Neural progenitor cell (in vitro differentiated cells): ENCODE measurements at regions not wholly inside any gene's neighbourhood (a gene's known extent, or its start where the extent isn't known, plus 50 kb on each side); places are given as distances from the start of the nearest gene placed in this dataset. TPM values are rescaled to one million over a fixed set of nuclear protein-coding genes. Genes with fewer than 3 reads are reported as not detected.

Source experiments
- DNase-seq: peaks from one replicate; pipeline ENCODE4 v3.0.0-alpha.2; 2016; ENCODE audit warnings: low spot score
- H2AFZ ChIP-seq: fragments of 200-600 bp; sonication (generic); replicated peaks from 2 replicates; pipeline ENCODE4 v1.6.1; 2016; ENCODE audit warnings: antibody characterized with exemption
- H3F3A ChIP-seq: fragments of 200-600 bp; sonication (generic); 2 replicates; pipeline ENCODE4 v1.6.1; 2016; ENCODE audit warnings: antibody characterized with exemption, low read depth
- H3K27ac ChIP-seq: fragments of 200-600 bp; sonication (generic); 2 replicates; pipeline ENCODE4 v1.5.1; 2016; ENCODE audit warnings: mild to moderate bottlenecking
- H3K27me3 ChIP-seq: fragments of 200-600 bp; sonication (generic); 2 replicates; pipeline ENCODE4 v1.6.1; 2016; ENCODE audit warnings: mild to moderate bottlenecking, moderate library complexity
- H3K36me3 ChIP-seq: fragments of 200-600 bp; sonication (generic); 2 replicates; pipeline ENCODE4 v1.5.1; 2016
- H3K4me1 ChIP-seq: fragments of 200-600 bp; sonication (generic); 2 replicates; pipeline ENCODE4 v1.6.1; 2016; ENCODE audit warnings: mixed run types
- H3K4me2 ChIP-seq: fragments of 200-600 bp; sonication (generic); 2 replicates; pipeline ENCODE4 v1.6.1; 2016
- H3K4me3 ChIP-seq: fragments of 200-600 bp; sonication (generic); 2 replicates; pipeline ENCODE4 v1.5.1; 2016
- H3K79me2 ChIP-seq: fragments of 200-600 bp; sonication (generic); 2 replicates; pipeline ENCODE4 v1.6.1; 2016; ENCODE audit warnings: low read depth
- H3K9ac ChIP-seq: fragments of 200-600 bp; sonication (generic); 2 replicates; pipeline ENCODE4 v1.6.1; 2016
- H3K9me3 ChIP-seq: fragments of 200-600 bp; sonication (generic); 2 replicates; pipeline ENCODE4 v1.5.1; 2016; ENCODE audit warnings: low read depth
- H4K20me1 ChIP-seq: fragments of 200-600 bp; sonication (generic); 2 replicates; pipeline ENCODE4 v1.6.1; 2016; ENCODE audit warnings: low read depth
- H3K27ac Mint-ChIP-seq: 3 replicates; pipeline ENCODE4 v1.8.0; 2021; ENCODE audit warnings: mixed read lengths
- H3K27me3 Mint-ChIP-seq: 2 replicates; pipeline ENCODE4 v1.8.0; 2022; ENCODE audit warnings: low read depth, mild to moderate bottlenecking, inconsistent platforms, moderate library complexity, mixed read lengths; ENCODE audit not compliant: insufficient read depth
- H3K36me3 Mint-ChIP-seq: 3 replicates; pipeline ENCODE4 v1.8.0; 2021; ENCODE audit warnings: mixed read lengths
- H3K4me1 Mint-ChIP-seq: 3 replicates; pipeline ENCODE4 v1.8.0; 2021; ENCODE audit warnings: mixed read lengths
- H3K4me3 Mint-ChIP-seq: 3 replicates; pipeline ENCODE4 v1.8.0; 2021; ENCODE audit warnings: mild to moderate bottlenecking, moderate library complexity, mixed read lengths
- H3K9me3 Mint-ChIP-seq: 3 replicates; pipeline ENCODE4 v1.8.0; 2020; ENCODE audit warnings: mixed read lengths
- EZH2 ChIP-seq: fragments of 200-600 bp; sonication (generic); IDR thresholded peaks from 2 replicates; pipeline ENCODE4 v1.6.1; 2017; ENCODE audit warnings: antibody characterized with exemption, mild to moderate bottlenecking, moderate library complexity
- EZH2phosphoT487 ChIP-seq: fragments of 200-600 bp; sonication (generic); IDR thresholded peaks from 2 replicates; pipeline ENCODE4 v1.6.1; 2017; ENCODE audit warnings: antibody characterized with exemption
- small RNA-seq: library from RNA; depleted of rRNA; stranded (forward); fragments of <200 nt; gene quantifications from one replicate; pipeline ENCODE3, GENCODE V24; 2015
- TF ChIP-seq, protein P1 (sequence below): fragments of 200-600 bp; sonication (generic); IDR thresholded peaks from 2 replicates; pipeline ENCODE4 v1.5.1; 2017; ENCODE audit warnings: antibody characterized with exemption, mild to moderate bottlenecking

DNA sequence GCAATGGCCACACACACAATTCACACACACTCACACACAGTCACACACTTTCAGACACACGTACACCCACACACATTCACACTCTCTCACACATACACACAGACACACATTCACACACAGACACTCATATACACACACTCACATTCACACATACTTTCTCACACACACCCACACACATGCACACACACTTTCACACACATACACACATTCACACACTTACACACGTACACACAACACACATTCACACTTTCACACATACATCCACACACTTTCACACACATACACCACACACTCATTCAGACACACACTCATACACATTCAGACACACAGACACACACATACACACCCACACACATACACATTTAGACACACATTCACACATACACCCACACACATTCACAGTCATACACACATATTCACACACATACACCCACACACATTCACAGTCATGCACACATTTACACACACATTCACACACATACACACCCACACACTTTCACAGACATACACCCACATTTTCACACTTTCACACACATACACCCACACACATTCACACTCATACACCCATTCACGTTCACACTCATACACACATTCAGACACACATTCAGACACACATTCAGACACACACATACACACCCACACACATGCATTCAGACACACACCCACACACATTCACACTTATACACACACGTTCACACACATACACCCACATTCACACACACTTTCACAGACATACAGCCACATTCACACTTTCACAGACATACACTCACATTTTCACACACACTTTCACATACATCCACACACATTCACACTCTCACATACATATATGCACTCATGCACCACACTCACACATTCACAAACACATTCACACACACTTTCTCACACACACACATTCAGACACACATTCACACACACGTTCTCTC is 52.6 kb upstream of the C14orf180 start:
- peaks cover 6% of the 10 kb centered on the region for H3F3A ChIP-seq
- H3K27me3 Mint-ChIP-seq = peaks cover 4% of the 10 kb centered on the region
- no peak overlapping the region for H3K4me3 Mint-ChIP-seq
- H2AFZ ChIP-seq = no peak overlapping the region
- H3K27ac ChIP-seq = no peak overlapping the region
- no peaks in the 10 kb centered on the region for H3K4me1 ChIP-seq
- no peak overlapping the region for H3K9ac ChIP-seq
- H3K27me3 ChIP-seq = no peaks in the 10 kb centered on the region
- H3K36me3 ChIP-seq = no peaks in the 10 kb centered on the region
- no peaks in the 10 kb centered on the region for H3K4me1 Mint-ChIP-seq
- H3K9me3 Mint-ChIP-seq = peaks cover 32% of the 10 kb centered on the region
- H3K36me3 Mint-ChIP-seq = no peaks in the 10 kb centered on the region
- TF ChIP-seq, protein P1, sequence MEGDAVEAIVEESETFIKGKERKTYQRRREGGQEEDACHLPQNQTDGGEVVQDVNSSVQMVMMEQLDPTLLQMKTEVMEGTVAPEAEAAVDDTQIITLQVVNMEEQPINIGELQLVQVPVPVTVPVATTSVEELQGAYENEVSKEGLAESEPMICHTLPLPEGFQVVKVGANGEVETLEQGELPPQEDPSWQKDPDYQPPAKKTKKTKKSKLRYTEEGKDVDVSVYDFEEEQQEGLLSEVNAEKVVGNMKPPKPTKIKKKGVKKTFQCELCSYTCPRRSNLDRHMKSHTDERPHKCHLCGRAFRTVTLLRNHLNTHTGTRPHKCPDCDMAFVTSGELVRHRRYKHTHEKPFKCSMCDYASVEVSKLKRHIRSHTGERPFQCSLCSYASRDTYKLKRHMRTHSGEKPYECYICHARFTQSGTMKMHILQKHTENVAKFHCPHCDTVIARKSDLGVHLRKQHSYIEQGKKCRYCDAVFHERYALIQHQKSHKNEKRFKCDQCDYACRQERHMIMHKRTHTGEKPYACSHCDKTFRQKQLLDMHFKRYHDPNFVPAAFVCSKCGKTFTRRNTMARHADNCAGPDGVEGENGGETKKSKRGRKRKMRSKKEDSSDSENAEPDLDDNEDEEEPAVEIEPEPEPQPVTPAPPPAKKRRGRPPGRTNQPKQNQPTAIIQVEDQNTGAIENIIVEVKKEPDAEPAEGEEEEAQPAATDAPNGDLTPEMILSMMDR = no peak
- TF ChIP-seq EZH2 = no peak
- TF ChIP-seq EZH2phosphoT487 = no peak
- no peak overlapping the region for H3K4me3 ChIP-seq
- DNase-seq = no peak
- H3K27ac Mint-ChIP-seq = no peak overlapping the region
- H4K20me1 ChIP-seq = no peaks in the 10 kb centered on the region
- no peaks in the 10 kb centered on the region for H3K9me3 ChIP-seq
- no peak overlapping the region for H3K4me2 ChIP-seq
- H3K79me2 ChIP-seq = no peaks in the 10 kb centered on the region

DNA sequence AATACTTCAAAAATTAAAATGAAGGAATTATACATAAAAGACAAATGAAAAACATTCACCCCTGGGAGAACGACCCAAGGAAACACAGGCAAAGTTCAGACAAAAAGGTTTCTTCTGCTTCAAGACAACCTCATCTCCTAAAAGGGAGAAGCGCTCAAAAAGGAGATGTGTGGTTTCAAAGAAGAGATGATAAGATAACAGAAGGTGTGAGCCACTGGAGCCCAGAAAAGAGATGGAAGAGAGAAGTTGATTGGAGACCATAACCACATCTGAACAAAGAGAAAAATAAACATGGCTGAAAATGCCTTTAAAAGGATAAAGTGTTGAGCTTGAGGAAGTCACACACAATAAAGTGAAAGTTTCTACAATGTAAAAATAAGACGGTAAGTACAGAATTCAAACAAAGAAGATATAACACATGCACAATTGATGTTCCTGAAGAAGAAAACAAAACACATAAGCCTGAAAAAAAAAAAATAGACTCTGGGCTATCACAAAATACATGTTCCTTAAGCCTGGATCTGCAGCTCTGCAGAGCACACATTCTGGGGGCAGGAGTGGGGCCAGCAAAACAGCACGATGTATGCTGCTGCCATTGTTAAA is 51.6 kb upstream of the C14orf180 start:
- peaks cover 8% of the 10 kb centered on the region for H3K27me3 Mint-ChIP-seq
- H3K4me2 ChIP-seq = no peak overlapping the region

DNA sequence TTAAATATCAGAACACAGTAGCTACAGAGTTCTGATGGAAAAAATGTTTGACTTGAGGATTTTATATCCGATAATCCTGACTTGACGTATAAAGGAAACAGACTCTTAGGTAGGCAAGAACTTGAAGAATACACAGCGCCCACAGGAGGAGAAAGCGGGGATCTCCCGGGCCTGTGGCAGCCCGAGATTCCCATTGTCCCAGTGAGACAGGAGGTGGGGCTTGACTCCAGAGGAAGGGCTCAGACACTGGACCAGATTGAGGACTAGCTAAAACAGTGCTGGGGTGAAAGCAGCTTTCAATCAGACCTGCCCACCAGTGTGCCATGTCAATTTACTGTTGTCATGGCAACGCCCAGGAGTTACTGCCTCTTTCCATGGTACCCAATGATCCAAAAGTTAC is 51.1 kb upstream of the C14orf180 start:
- Mint-ChIP-seq H3K27me3 (peaks cover 8% of the 10 kb centered on the region), H3K27ac (no peak overlapping the region), H3K4me1 (no peaks in the 10 kb centered on the region), H3K9me3 (peaks cover 30% of the 10 kb centered on the region), H3K36me3 (no peaks in the 10 kb centered on the region), H3K4me3 (no peak overlapping the region)
- Histone ChIP-seq H3K9ac (no peak overlapping the region), H2AFZ (no peak overlapping the region), H3K4me2 (no peak overlapping the region), H3K27ac (no peak overlapping the region), H3K4me1 (no peaks in the 10 kb centered on the region), H3K27me3 (no peaks in the 10 kb centered on the region), H3K36me3 (no peaks in the 10 kb centered on the region), H4K20me1 (no peaks in the 10 kb centered on the region), H3K9me3 (no peaks in the 10 kb centered on the region), H3F3A (peaks cover 6% of the 10 kb centered on the region), H3K4me3 (no peak overlapping the region), H3K79me2 (no peaks in the 10 kb centered on the region)
- no peak for DNase-seq
- TF ChIP-seq EZH2phosphoT487 (no peak), EZH2 (no peak)
- TF ChIP-seq, protein P1 = no peak

More for the DNA sequence above, 51.6 kb upstream of the C14orf180 start:
- Histone ChIP-seq H3K4me1 (no peaks in the 10 kb centered on the region), H3K9ac (no peak overlapping the region), H3K27ac (no peak overlapping the region), H3K4me3 (no peak overlapping the region), H3K36me3 (no peaks in the 10 kb centered on the region), H3K79me2 (no peaks in the 10 kb centered on the region), H3K27me3 (no peaks in the 10 kb centered on the region), H3F3A (peaks cover 6% of the 10 kb centered on the region), H2AFZ (no peak overlapping the region), H3K9me3 (no peaks in the 10 kb centered on the region), H4K20me1 (no peaks in the 10 kb centered on the region)
- no peak overlapping the region for H3K27ac Mint-ChIP-seq
- H3K4me1 Mint-ChIP-seq = no peaks in the 10 kb centered on the region
- no peaks in the 10 kb centered on the region for H3K36me3 Mint-ChIP-seq
- H3K9me3 Mint-ChIP-seq = peaks cover 30% of the 10 kb centered on the region
- H3K4me3 Mint-ChIP-seq = no peak overlapping the region
- DNase-seq = no peak
- TF ChIP-seq EZH2 (no peak), EZH2phosphoT487 (no peak)
- TF ChIP-seq, protein P1 = no peak

Small RNAs in the stretch of these regions (small RNA-seq; reads per million reads assigned to genes)
- gene RNU6-684P = not detected
